ENCODE measurements at regions not wholly inside any gene's neighbourhood (a gene's known extent, or its start where the extent isn't known, plus 50 kb on each side); places are given as distances from the start of the nearest gene placed in this dataset.

DNA sequence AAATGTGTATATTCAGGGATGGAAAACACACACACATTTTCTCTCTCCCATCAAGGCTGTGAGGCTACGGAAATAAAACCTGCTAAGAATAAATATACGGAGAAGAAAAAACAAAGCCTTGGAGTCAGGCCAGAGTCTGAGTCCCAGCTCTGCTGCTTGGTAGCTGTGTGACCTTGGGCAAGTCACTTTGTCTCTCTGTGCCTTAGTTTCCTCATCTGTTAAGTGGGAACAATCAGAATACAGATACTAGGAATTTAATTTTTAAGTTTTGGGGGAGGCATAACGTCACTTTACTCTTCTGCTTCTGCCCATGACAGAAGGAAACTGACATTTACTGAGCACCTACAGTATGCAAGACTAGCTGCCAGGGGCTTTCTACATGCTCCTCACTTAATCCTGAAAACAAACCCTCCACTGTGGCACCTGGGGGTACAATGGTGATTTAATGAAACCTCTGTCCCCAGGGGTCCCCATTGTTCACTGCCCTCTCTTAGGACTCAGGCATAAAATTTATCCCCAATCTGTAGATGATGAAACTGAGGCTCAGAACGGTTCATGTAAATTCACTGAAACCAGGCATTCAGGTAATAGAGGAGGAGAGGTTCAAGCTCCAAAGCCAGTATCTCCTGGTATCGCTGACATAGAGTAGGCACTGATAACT is 131.9 kb upstream of the SERPIND1 start:
- Histone ChIP-seq H3K27me3 (peaks cover 0 to 36% (median 0%) of the 10 kb centered on the region in 4 donors), H3K27ac (no peak overlapping the region), H3K36me3 (no peaks in the 10 kb centered on the region), H3K9me3 (no peaks in the 10 kb centered on the region), H3K4me1 (no peaks in the 10 kb centered on the region), H3K4me3 (no peak overlapping the region)
- intact Hi-C loops (cut with DNase I) = no loop called here
- DNase-seq = no peak
- no peak for TF ChIP-seq POLR2A (IDR thresholded peaks at IDR 0.05)
- TF ChIP-seq, protein P1, sequence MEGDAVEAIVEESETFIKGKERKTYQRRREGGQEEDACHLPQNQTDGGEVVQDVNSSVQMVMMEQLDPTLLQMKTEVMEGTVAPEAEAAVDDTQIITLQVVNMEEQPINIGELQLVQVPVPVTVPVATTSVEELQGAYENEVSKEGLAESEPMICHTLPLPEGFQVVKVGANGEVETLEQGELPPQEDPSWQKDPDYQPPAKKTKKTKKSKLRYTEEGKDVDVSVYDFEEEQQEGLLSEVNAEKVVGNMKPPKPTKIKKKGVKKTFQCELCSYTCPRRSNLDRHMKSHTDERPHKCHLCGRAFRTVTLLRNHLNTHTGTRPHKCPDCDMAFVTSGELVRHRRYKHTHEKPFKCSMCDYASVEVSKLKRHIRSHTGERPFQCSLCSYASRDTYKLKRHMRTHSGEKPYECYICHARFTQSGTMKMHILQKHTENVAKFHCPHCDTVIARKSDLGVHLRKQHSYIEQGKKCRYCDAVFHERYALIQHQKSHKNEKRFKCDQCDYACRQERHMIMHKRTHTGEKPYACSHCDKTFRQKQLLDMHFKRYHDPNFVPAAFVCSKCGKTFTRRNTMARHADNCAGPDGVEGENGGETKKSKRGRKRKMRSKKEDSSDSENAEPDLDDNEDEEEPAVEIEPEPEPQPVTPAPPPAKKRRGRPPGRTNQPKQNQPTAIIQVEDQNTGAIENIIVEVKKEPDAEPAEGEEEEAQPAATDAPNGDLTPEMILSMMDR (IDR thresholded peaks at IDR 0.05) = no peak
- 49 to 61% methylated on average over 4 to 5 of the region's 5 CpGs for WGBS, 2 donors

DNA sequence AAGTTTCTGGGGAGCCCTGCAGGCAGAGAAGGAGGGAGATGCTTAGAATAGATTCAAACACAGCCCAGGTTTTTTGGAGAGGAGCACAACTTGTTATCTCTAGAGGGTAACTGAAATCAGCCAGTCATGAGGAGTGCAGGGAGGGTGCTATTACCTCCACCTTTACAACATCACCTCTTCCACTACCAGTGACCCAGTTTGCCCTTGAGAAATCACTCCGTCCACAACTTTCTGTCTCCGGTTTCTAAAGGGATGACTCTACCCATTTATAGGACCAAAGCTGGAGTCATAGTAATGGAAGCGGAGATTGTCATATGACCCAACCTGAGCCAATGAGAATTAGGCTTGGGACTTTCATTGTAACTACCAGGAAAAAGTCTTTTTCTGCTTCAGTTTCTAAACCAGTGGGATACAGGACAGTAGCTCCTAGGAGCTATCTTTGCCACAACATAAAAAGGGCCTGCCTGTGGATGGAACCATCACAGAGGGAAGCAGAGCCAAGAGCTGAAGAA is 131.2 kb upstream of the SERPIND1 start:
- Histone ChIP-seq H3K9me3 (no peaks in the 10 kb centered on the region), H3K27me3 (peaks cover 0 to 36% (median 0%) of the 10 kb centered on the region in 4 donors), H3K4me3 (no peak overlapping the region), H3K27ac (no peak overlapping the region), H3K4me1 (no peaks in the 10 kb centered on the region), H3K36me3 (no peaks in the 10 kb centered on the region)
- DNase-seq = no peak
- 82 to 88% methylated on average over 3 of the region's 3 CpGs for WGBS, 2 donors
- intact Hi-C loops (cut with DNase I) = no loop called here
- TF ChIP-seq, protein P1 (IDR thresholded peaks at IDR 0.05) = no peak
- no peak for TF ChIP-seq POLR2A (IDR thresholded peaks at IDR 0.05)

DNA sequence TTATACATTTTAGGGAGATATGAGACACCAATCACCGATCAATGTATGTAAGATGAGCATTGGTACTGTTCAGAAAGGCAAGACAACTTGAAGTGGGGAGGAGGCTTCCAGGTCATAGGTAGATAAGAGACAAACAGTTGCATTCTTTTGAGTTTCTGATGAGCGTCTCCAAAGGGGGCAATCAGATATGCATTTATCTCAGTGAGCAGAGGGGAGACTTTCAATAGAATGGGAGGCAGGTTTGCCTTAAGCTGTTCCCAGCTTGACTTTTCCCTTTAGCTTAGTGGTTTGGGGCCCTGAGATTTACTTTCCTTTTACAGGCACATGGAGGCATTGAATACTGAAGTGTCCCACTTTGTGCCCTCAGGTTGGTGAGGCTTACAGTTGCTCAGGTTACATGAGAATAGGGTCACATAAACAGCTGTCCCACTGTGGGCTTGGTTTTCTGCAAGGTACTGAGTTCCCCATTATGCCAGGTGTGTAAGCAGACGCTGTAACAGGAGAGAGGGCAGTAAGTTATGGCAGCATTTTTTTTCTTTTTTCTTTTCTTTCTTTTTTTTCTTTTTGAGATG is 129.8 kb upstream of the SERPIND1 start:
- no peaks in the 10 kb centered on the region for H3K4me1 ChIP-seq
- no peaks in the 10 kb centered on the region for H3K9me3 ChIP-seq
- no peak for DNase-seq
- intact Hi-C loops (cut with DNase I) = no loop called here
- H3K27ac ChIP-seq = no peak overlapping the region
- H3K4me3 ChIP-seq = no peak overlapping the region
- WGBS, 2 donors = 82 to 92% methylated on average over 3 of the region's 3 CpGs
- TF ChIP-seq POLR2A (IDR thresholded peaks at IDR 0.05) = no peak
- TF ChIP-seq, protein P1 (IDR thresholded peaks at IDR 0.05) = no peak
- no peaks in the 10 kb centered on the region for H3K36me3 ChIP-seq
- peaks cover 0 to 28% (median 0%) of the 10 kb centered on the region in 4 donors for H3K27me3 ChIP-seq

DNA sequence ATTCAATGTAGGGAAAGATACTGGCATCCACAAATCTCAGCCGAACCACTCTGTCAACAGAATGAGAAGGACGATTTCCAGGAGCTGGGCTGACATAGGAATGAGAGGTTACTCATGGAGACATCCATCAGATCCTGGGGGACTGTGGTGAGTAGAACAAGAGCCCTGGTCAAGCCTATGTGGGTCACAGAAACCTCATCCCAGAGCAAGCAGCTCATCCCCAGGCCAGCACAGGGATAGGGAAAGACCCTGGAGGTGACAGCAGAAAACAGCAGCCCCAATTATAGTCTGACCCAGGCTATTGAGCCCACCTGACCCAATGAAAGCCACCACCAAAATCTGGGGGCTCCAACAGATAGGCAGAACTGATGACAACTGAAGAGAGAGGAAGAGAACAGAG is 128.0 kb upstream of the SERPIND1 start:
- DNase-seq = no peak
- H3K27ac ChIP-seq = no peak overlapping the region
- WGBS, 2 donors = 69 to 96% methylated on average over 2 of the region's 2 CpGs
- H3K4me3 ChIP-seq = no peak overlapping the region
- intact Hi-C loops (cut with DNase I) = no loop called here
- H3K36me3 ChIP-seq = no peaks in the 10 kb centered on the region
- TF ChIP-seq POLR2A (IDR thresholded peaks at IDR 0.05) = no peak
- TF ChIP-seq, protein P1 (IDR thresholded peaks at IDR 0.05) = no peak
- H3K9me3 ChIP-seq = no peaks in the 10 kb centered on the region
- H3K4me1 ChIP-seq = no peaks in the 10 kb centered on the region
- H3K27me3 ChIP-seq = peaks cover 0 to 12% (median 0%) of the 10 kb centered on the region in 4 donors

DNA sequence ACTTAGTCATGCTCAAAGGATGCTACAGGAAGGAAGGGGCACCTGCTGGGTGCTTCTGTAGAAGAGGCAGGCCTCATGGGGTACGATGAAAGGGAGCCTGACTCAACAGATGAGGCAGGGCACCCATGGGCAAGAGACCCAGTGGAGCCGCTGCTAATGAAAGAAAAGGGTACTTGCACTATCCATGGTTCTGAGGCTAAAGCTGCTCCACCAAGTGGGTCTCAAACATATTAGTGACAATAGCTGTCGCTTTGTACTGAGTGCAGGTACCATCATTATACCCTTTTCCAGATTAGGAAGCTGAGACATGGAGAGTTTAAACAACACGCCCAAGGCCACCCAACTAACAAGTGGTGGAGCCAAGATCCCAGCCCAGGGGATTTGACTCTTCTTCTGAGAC is 127.5 kb upstream of the SERPIND1 start:
- 84 to 96% methylated on average over 4 of the region's 4 CpGs for WGBS, 2 donors
- no peak for TF ChIP-seq POLR2A (IDR thresholded peaks at IDR 0.05)
- TF ChIP-seq, protein P1 (IDR thresholded peaks at IDR 0.05) = no peak
- H3K4me1 ChIP-seq = no peaks in the 10 kb centered on the region
- intact Hi-C loops (cut with DNase I) = no loop called here
- no peaks in the 10 kb centered on the region for H3K9me3 ChIP-seq
- H3K27ac ChIP-seq = no peak overlapping the region
- no peak for DNase-seq
- no peaks in the 10 kb centered on the region for H3K36me3 ChIP-seq
- peaks cover 0 to 8% (median 0%) of the 10 kb centered on the region in 4 donors for H3K27me3 ChIP-seq
- no peak overlapping the region for H3K4me3 ChIP-seq

Data from esophagus squamous epithelium (tissue), 5 donors.